Nephron progenitor cell (in vitro differentiated cells): ENCODE measurements at regions not wholly inside any gene's neighbourhood (a gene's known extent, or its start where the extent isn't known, plus 50 kb on each side); places are given as distances from the start of the nearest gene placed in this dataset.
"Not testable (repeated sequence)": the region's sequence is repeated elsewhere in the genome, so short reads cannot be mapped to it uniquely, and the experiment has no call there.

Experiments
- DNase-seq: peaks from one replicate; pipeline ENCODE4 v3.0.0; 2021
- H3K27ac Mint-ChIP-seq: 2 replicates; pipeline ENCODE4 v1.8.0; 2021; ENCODE audit warnings: mild to moderate bottlenecking, moderate library complexity, mixed read lengths
- H3K27me3 Mint-ChIP-seq: 2 replicates; pipeline ENCODE4 v1.8.0; 2021; ENCODE audit warnings: mild to moderate bottlenecking, low read depth, mixed read lengths; ENCODE audit not compliant: poor library complexity
- H3K36me3 Mint-ChIP-seq: 2 replicates; pipeline ENCODE4 v1.8.0; 2021; ENCODE audit warnings: low read depth, mixed read lengths
- H3K4me1 Mint-ChIP-seq: 2 replicates; pipeline ENCODE4 v1.8.0; 2021; ENCODE audit warnings: mixed read lengths
- H3K4me3 Mint-ChIP-seq: 2 replicates; pipeline ENCODE4 v1.8.0; 2021; ENCODE audit warnings: mild to moderate bottlenecking, moderate library complexity, mixed read lengths
- H3K9me3 Mint-ChIP-seq: 2 replicates; pipeline ENCODE4 v1.8.0; 2021; ENCODE audit warnings: mild to moderate bottlenecking, moderate library complexity, mixed read lengths
- TF ChIP-seq, protein P1 (sequence below): fragments of 200-600 bp; sonication (generic); IDR thresholded peaks from 2 replicates; pipeline ENCODE4 v1.5.0; 2021; ENCODE audit warnings: antibody characterized with exemption

DNA sequence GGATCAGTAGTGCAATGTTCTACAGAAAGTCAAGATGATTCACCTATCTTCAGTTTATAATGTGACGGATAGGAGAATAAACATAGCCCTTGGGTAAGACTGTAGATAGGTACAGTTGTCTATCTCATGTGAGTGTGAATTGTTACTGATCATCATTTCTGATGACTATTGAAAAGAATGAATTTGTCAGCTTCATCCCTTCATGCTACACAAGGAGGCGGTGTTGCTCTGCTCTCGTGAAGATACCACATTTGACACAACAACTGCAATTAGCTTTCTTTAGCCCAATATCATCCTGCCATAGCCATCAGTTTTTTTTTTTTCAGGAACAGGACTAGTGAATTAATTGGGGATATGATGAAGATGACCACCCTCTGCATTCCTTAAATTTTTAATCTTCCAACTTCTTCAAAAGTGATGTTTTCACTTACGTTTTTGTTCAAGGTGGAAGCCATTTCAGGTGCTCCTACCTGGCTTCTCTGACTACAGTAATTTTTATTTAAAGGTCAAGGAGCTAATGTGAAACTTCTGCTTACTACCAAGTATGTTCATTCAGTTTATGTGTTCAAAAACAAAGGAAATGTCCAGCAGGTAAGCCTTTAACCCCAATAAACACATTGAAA lies 152.9 kb upstream of the MOCS2 start:
- no peaks in the 10 kb centered on the region for H3K27me3 Mint-ChIP-seq
- H3K9me3 Mint-ChIP-seq: peaks cover 7% of the 10 kb centered on the region
- TF ChIP-seq, protein P1, sequence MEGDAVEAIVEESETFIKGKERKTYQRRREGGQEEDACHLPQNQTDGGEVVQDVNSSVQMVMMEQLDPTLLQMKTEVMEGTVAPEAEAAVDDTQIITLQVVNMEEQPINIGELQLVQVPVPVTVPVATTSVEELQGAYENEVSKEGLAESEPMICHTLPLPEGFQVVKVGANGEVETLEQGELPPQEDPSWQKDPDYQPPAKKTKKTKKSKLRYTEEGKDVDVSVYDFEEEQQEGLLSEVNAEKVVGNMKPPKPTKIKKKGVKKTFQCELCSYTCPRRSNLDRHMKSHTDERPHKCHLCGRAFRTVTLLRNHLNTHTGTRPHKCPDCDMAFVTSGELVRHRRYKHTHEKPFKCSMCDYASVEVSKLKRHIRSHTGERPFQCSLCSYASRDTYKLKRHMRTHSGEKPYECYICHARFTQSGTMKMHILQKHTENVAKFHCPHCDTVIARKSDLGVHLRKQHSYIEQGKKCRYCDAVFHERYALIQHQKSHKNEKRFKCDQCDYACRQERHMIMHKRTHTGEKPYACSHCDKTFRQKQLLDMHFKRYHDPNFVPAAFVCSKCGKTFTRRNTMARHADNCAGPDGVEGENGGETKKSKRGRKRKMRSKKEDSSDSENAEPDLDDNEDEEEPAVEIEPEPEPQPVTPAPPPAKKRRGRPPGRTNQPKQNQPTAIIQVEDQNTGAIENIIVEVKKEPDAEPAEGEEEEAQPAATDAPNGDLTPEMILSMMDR: peak; percentile 44
- no peak overlapping the region for H3K4me3 Mint-ChIP-seq
- DNase-seq: peak; percentile 13
- no peaks in the 10 kb centered on the region for H3K36me3 Mint-ChIP-seq
- H3K27ac Mint-ChIP-seq: no peak overlapping the region
- H3K4me1 Mint-ChIP-seq: no peaks in the 10 kb centered on the region

DNA sequence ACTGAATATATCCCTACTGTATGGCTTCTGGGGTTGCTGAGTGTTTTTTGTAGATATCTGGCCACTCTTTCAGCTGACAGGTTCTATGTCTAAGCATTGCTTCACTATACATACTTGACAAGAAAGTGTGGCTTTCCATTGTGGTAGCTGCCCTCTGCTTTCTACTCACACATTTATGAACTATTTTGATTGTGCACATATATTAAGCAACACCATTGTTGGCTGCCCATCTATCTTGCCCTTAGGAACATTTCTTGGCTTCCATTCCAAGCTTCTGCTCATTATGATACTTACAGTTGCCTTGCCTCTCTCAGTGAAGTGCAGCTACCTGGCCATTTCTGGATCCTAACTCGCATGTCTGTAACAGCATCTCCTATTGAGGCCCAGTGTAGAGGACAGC lies 153.6 kb upstream of the MOCS2 start:
- Mint-ChIP-seq H3K27ac (no peak overlapping the region), H3K36me3 (no peaks in the 10 kb centered on the region), H3K27me3 (no peaks in the 10 kb centered on the region), H3K4me1 (no peaks in the 10 kb centered on the region), H3K4me3 (no peak overlapping the region), H3K9me3 (peaks cover 14% of the 10 kb centered on the region)
- TF ChIP-seq, protein P1: no peak
- DNase-seq: no peak

DNA sequence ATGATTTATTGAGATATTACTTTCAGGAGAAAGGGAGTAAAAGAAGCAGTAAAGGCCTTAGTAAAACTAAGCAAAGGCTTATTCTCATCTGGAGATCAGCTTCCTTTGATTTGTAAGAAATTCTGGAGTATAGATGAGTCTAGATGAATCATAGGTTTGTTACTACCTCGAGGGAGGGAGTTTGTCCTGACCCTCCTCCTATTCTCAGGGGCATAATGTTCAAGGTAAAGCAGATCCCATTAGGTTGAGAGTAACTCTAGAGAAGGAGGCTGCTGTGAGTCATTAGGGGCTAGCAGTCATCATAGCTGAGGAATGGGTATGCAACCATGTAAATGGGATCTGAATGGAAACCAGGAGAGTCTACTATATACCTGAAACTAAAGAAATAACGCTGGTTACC lies 155.5 kb upstream of the MOCS2 start:
- H3K27ac Mint-ChIP-seq: no peak overlapping the region
- TF ChIP-seq, protein P1: no peak

DNA sequence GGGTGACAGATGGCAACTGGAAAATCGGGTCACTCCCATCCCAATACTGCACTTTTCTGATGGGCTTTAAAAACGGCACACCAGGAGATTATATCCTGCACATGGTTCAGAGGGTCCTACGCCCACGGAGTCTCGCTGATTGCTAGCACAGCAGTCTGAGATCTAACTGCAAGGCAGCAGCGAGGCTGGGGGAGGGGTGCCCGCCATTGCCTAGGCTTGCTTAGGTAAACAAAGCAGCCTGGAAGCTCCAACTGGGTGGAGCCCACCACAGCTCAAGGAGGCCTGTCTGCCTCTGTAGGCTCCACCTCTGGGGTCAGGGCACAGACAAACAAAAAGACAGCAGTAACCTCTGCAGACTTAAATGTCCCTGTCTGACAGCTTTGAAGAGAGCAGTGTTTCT lies 158.7 kb upstream of the MOCS2 start:
- H3K4me1 Mint-ChIP-seq, H3K27me3 Mint-ChIP-seq, H3K36me3 Mint-ChIP-seq, H3K4me3 Mint-ChIP-seq, H3K27ac Mint-ChIP-seq, DNase-seq: not testable (repeated sequence)
- peaks cover 42% of the 10 kb centered on the region for H3K9me3 Mint-ChIP-seq

More for the DNA sequence above, 155.5 kb upstream of the MOCS2 start:
- DNase-seq: no peak
- H3K4me3 Mint-ChIP-seq: no peak overlapping the region
- no peaks in the 10 kb centered on the region for H3K27me3 Mint-ChIP-seq
- no peaks in the 10 kb centered on the region for H3K4me1 Mint-ChIP-seq
- peaks cover 26% of the 10 kb centered on the region for H3K9me3 Mint-ChIP-seq
- H3K36me3 Mint-ChIP-seq: no peaks in the 10 kb centered on the region

DNA sequence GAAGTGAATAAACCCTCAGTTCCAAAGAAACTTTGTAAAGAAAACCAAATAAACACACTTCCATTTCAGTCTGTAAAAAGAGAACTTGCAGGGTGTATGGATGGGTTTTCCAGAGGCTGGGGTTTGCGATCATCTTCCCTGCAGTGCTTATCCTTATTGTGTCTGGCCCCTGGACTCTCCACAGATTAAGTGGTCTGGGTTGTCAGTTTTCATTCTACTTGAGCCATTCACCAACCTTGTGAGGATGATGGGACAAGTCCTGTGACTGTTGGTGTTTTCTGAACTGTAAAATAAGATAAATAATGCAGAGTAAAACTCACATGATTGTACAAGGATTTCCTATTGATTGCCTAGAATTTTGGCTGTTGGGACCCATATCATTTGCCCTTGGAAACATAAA lies 166.1 kb upstream of the MOCS2 start:
- no peaks in the 10 kb centered on the region for H3K4me1 Mint-ChIP-seq
- no peaks in the 10 kb centered on the region for H3K27me3 Mint-ChIP-seq
- TF ChIP-seq, protein P1: no peak
- no peaks in the 10 kb centered on the region for H3K36me3 Mint-ChIP-seq
- DNase-seq: no peak
- peaks cover 14% of the 10 kb centered on the region for H3K9me3 Mint-ChIP-seq
- no peak overlapping the region for H3K27ac Mint-ChIP-seq
- no peak overlapping the region for H3K4me3 Mint-ChIP-seq

DNA sequence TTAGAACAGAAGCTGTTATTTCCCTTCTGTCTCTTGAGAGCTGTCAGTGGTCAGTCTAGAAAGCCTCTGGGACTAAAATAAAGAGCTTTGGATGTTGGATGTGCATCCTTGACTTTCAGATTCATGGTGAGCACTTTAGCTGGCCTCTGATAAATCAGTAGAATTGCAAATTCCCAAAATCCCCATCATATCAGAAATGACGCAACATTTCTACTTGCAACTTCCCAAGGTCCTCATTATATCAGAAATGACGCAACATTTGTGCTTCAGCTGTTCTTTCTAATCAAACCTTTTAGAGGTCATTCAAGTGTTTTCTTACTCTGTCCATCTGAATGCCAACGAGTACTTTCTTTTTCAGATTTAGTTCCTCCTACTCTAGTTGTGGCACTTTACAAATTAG lies 167.3 kb upstream of the MOCS2 start:
- Mint-ChIP-seq H3K9me3 (peaks cover 13% of the 10 kb centered on the region), H3K4me1 (no peaks in the 10 kb centered on the region), H3K36me3 (no peaks in the 10 kb centered on the region), H3K4me3 (no peak overlapping the region), H3K27ac (no peak overlapping the region), H3K27me3 (no peaks in the 10 kb centered on the region)
- TF ChIP-seq, protein P1: no peak
- no peak for DNase-seq
